DOHH2 (cell line): ENCODE measurements at regions not wholly inside any gene's neighbourhood (a gene's known extent, or its start where the extent isn't known, plus 50 kb on each side); places are given as distances from the start of the nearest gene placed in this dataset.

Source experiments
- H3F3A ChIP-seq: fragments of 200-600 bp; sonication (generic), shearing (Covaris generic); 2 replicates; pipeline ENCODE4 v1.6.0; 2016; ENCODE audit warnings: antibody characterized with exemption, mild to moderate bottlenecking; ENCODE audit not compliant: control insufficient read depth, insufficient read depth
- H3K27ac ChIP-seq: fragments of 200-600 bp; sonication (generic); 2 replicates; pipeline ENCODE4 v1.5.1; 2014; ENCODE audit warnings: low read depth, mild to moderate bottlenecking, low read length, moderate library complexity
- H3K27me3 ChIP-seq: fragments of 200-600 bp; sonication (generic); 2 replicates; pipeline ENCODE4 v1.6.1; 2014; ENCODE audit warnings: mild to moderate bottlenecking, low read length, mixed read lengths; ENCODE audit not compliant: control insufficient read depth
- H3K36me3 ChIP-seq: fragments of 200-600 bp; sonication (generic); 2 replicates; pipeline ENCODE4 v1.6.1; 2014; ENCODE audit warnings: mild to moderate bottlenecking, low read length, moderate library complexity, mixed read lengths; ENCODE audit not compliant: control insufficient read depth
- H3K4me1 ChIP-seq: fragments of 200-600 bp; sonication (generic); 2 replicates; pipeline ENCODE4 v1.6.1; 2014; ENCODE audit warnings: mild to moderate bottlenecking, low read length, mixed read lengths; ENCODE audit not compliant: control insufficient read depth
- H3K4me2 ChIP-seq: fragments of 200-600 bp; sonication (generic); 2 replicates; pipeline ENCODE4 v1.6.0; 2014; ENCODE audit warnings: mild to moderate bottlenecking, low read length, moderate library complexity
- H3K4me3 ChIP-seq: fragments of 200-600 bp; sonication (generic); 2 replicates; pipeline ENCODE4 v1.5.1; 2014; ENCODE audit warnings: mild to moderate bottlenecking, low read length, mixed read lengths
- H3K79me2 ChIP-seq: fragments of 200-600 bp; sonication (generic); 2 replicates; pipeline ENCODE4 v1.6.1; 2014; ENCODE audit warnings: mild to moderate bottlenecking, low read length, mixed read lengths; ENCODE audit not compliant: control insufficient read depth
- H3K9me2 ChIP-seq: fragments of 200-600 bp; sonication (generic); replicated peaks from 2 replicates; pipeline ENCODE4 v1.6.1; 2014; ENCODE audit warnings: mild to moderate bottlenecking, low read length, mixed read lengths; ENCODE audit not compliant: control insufficient read depth
- H3K9me3 ChIP-seq: fragments of 200-600 bp; sonication (generic); 2 replicates; pipeline ENCODE4 v1.6.1; 2014; ENCODE audit warnings: antibody characterized with exemption, low read length, mixed read lengths; ENCODE audit not compliant: control insufficient read depth, insufficient read depth
- H4K20me1 ChIP-seq: fragments of 200-600 bp; sonication (generic); 2 replicates; pipeline ENCODE4 v1.6.0; 2014; ENCODE audit warnings: low read depth, mild to moderate bottlenecking, antibody characterized with exemption, low read length, moderate library complexity; ENCODE audit not compliant: control insufficient read depth, insufficient read depth
- EZH2phosphoT487 ChIP-seq: fragments of 200-600 bp; sonication (generic); IDR thresholded peaks from 2 replicates; pipeline ENCODE4 v1.6.1; 2017; ENCODE audit warnings: borderline replicate concordance, mild to moderate bottlenecking, antibody characterized with exemption, low read length, moderate library complexity, mixed read lengths
- TF ChIP-seq, protein P1 (sequence below): fragments of 200-600 bp; sonication (generic); IDR thresholded peaks from one replicate; pipeline ENCODE4 v1.5.1; 2014; ENCODE audit warnings: antibody characterized with exemption, mild to moderate bottlenecking, low read depth, low read length; ENCODE audit not compliant: poor library complexity, severe bottlenecking

DNA sequence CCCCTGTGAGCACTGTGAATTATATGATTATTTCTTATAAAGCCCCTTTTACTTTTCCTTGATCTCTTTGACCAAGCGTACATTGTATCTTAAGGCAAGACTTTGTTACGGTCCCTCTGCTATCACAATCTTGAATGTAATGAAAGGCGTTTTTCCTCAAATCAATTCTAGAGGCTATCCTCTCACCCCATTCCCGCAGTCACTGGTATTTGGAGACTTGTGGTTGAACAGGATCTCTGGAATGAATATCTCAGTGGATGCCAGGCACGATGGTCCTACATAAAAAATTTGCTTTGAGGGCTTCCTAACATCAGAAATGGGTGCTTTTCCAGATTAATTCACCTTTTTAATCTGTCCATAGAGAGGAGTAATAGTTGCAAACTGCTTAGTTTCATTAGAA, 151.4 kb upstream of the PAPPA start:
- TF ChIP-seq EZH2phosphoT487, result no peak
- TF ChIP-seq, protein P1, sequence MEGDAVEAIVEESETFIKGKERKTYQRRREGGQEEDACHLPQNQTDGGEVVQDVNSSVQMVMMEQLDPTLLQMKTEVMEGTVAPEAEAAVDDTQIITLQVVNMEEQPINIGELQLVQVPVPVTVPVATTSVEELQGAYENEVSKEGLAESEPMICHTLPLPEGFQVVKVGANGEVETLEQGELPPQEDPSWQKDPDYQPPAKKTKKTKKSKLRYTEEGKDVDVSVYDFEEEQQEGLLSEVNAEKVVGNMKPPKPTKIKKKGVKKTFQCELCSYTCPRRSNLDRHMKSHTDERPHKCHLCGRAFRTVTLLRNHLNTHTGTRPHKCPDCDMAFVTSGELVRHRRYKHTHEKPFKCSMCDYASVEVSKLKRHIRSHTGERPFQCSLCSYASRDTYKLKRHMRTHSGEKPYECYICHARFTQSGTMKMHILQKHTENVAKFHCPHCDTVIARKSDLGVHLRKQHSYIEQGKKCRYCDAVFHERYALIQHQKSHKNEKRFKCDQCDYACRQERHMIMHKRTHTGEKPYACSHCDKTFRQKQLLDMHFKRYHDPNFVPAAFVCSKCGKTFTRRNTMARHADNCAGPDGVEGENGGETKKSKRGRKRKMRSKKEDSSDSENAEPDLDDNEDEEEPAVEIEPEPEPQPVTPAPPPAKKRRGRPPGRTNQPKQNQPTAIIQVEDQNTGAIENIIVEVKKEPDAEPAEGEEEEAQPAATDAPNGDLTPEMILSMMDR, result no peak
- Histone ChIP-seq H3K9me2 (no peaks in the 10 kb centered on the region), H3F3A (no peaks in the 10 kb centered on the region), H3K79me2 (no peaks in the 10 kb centered on the region), H3K4me1 (no peaks in the 10 kb centered on the region), H3K27ac (no peak overlapping the region), H3K36me3 (no peaks in the 10 kb centered on the region), H3K9me3 (no peaks in the 10 kb centered on the region), H3K4me3 (no peak overlapping the region), H3K27me3 (no peaks in the 10 kb centered on the region), H4K20me1 (no peaks in the 10 kb centered on the region), H3K4me2 (no peak overlapping the region)

DNA sequence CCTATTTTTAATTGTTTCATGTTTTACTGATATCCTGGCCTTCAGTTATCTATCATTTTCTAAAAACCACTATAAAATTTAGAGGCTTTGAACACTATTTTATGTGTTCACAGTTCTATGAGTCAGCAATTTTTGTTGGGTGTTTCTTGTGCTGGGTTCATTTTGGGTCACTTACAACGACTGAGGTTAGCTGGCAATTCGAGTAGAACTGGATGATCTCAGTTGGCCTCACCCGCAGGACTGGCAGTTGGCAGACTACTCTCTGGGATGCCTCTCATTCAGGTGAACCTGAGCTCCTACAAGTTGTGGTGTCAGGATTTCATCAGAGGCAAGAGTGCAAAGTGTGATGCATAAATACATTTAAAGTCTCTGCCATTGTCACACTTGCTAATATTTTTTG, 151.0 kb upstream of the PAPPA start:
- Histone ChIP-seq H3K79me2 (no peaks in the 10 kb centered on the region), H3K27me3 (no peaks in the 10 kb centered on the region), H3K4me2 (no peak overlapping the region), H3K4me1 (no peaks in the 10 kb centered on the region), H3K27ac (no peak overlapping the region), H4K20me1 (no peaks in the 10 kb centered on the region), H3K36me3 (no peaks in the 10 kb centered on the region), H3K4me3 (no peak overlapping the region), H3F3A (no peaks in the 10 kb centered on the region), H3K9me2 (no peaks in the 10 kb centered on the region), H3K9me3 (no peaks in the 10 kb centered on the region)
- TF ChIP-seq, protein P1, result no peak

DNA sequence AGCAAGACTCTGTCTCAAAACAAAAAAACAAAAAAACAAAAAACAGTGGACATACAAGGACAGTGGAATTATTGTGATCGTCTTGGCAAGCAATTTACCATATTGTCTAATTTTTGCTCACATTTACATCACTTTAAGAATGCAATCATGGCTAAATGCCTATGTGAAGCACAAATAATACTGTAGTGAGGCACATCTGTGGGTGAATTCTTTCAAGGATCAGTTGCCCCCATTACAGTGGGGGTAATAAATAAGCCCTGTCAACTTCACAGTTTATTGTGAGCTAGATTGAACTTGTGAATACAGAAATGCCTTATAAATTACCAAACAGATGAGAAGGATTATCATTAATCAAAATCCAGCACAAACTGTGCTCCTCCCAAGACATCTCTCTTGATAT, 150.2 kb upstream of the PAPPA start:
- TF ChIP-seq, protein P1, result no peak
- no peak for TF ChIP-seq EZH2phosphoT487

DNA sequence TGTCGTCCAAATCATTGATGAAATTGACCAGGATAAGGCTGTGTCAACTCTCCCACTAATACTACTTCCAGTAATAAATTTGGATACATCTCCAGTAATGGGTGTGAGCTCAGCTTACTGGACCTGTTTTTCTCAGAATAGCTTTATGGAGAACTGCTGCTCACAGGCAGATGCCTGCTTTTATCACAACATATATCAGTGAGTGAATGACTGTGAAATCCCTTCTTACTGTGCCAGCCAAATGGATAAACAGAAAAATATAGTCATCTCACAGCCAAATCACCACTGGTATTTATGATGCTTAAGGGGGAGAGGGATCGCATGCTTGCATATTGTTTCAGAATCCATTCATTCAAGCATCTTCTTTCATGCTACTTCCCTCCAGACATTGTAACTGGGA, 148.4 kb upstream of the PAPPA start:
- no peaks in the 10 kb centered on the region for H3F3A ChIP-seq
- H3K79me2 ChIP-seq, result no peaks in the 10 kb centered on the region
- no peaks in the 10 kb centered on the region for H3K4me1 ChIP-seq
- no peaks in the 10 kb centered on the region for H4K20me1 ChIP-seq
- no peak overlapping the region for H3K4me3 ChIP-seq
- H3K4me2 ChIP-seq, result no peak overlapping the region
- no peaks in the 10 kb centered on the region for H3K36me3 ChIP-seq
- H3K9me2 ChIP-seq, result no peaks in the 10 kb centered on the region
- H3K9me3 ChIP-seq, result no peaks in the 10 kb centered on the region
- no peak overlapping the region for H3K27ac ChIP-seq
- TF ChIP-seq, protein P1, result no peak
- H3K27me3 ChIP-seq, result no peaks in the 10 kb centered on the region

More for the DNA sequence above, 150.2 kb upstream of the PAPPA start:
- Histone ChIP-seq H3K9me2 (no peaks in the 10 kb centered on the region), H3K4me2 (no peak overlapping the region), H4K20me1 (no peaks in the 10 kb centered on the region), H3K4me3 (no peak overlapping the region), H3K27ac (no peak overlapping the region), H3K9me3 (no peaks in the 10 kb centered on the region), H3K36me3 (no peaks in the 10 kb centered on the region), H3K4me1 (no peaks in the 10 kb centered on the region), H3K79me2 (no peaks in the 10 kb centered on the region), H3F3A (no peaks in the 10 kb centered on the region), H3K27me3 (no peaks in the 10 kb centered on the region)
